ENCODE measurements at regions not wholly inside any gene's neighbourhood (a gene's known extent, or its start where the extent isn't known, plus 50 kb on each side); places are given as distances from the start of the nearest gene placed in this dataset.

DNA sequence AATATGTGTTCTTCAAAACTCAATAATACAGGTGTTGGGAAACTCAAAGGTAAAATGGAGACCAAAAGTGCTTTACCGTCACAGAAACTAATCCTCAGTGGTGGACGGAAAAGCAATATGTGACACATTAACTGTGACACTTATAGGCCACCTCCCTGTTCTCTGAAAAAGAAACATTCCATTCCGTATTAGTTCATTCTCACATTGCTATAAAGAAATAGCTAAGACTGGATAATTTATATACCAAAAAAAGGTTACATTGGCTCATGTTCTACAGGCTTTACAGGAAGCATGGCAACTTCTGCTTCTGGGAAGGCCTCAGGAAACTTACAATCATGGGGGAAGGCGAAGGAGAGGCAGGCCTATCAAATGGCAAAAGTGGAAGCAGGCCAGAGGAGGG lies 435.3 kb upstream of the HTR2A start:
- Histone ChIP-seq H3K36me3 (ENCODE audit: insufficient read depth, low read length) (no peaks in the 10 kb centered on the region), H3K27ac (ENCODE audit: low read depth, low read length) (no peak overlapping the region), H3K4me3 (ENCODE audit: low read length) (no peak overlapping the region), H3K9me3 (ENCODE audit: insufficient read depth, low read depth, low read length) (no peaks in the 10 kb centered on the region), H3K9ac (ENCODE audit: low read depth, low read length) (no peak overlapping the region), H3K27me3 (ENCODE audit: insufficient read depth, low read length) (no peaks in the 10 kb centered on the region), H3K4me1 (ENCODE audit: insufficient read depth, low read length) (no peaks in the 10 kb centered on the region)
- WGBS, result 95% methylated on average over 3 of the region's 4 CpGs

DNA sequence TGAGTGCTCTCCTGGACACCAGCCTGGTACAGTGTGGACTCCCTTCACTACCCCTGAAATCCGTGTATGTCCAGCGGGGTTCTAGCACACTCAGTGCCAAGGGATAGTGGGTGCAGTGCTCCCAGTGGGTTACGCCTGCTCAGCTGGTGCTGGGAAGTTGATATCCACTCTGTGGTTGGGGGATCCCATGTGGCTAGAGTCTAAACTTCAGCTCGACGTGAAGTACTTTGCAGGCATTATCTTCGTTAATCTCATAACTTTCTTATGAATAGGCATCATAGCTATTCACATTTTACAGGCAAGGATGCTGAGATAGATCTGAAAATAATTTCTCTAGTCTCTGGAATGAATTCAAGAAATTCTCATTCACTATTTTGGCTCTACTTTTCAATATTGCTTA lies 433.2 kb upstream of the HTR2A start:
- H3K4me1 ChIP-seq (ENCODE audit: insufficient read depth, low read length), result no peaks in the 10 kb centered on the region
- 94% methylated on average over 6 of the region's 6 CpGs for WGBS
- H3K27me3 ChIP-seq (ENCODE audit: insufficient read depth, low read length), result no peaks in the 10 kb centered on the region
- H3K9ac ChIP-seq (ENCODE audit: low read depth, low read length), result no peak overlapping the region
- no peak overlapping the region for H3K27ac ChIP-seq (ENCODE audit: low read depth, low read length)
- H3K4me3 ChIP-seq (ENCODE audit: low read length), result no peak overlapping the region
- H3K36me3 ChIP-seq (ENCODE audit: insufficient read depth, low read length), result no peaks in the 10 kb centered on the region
- H3K9me3 ChIP-seq (ENCODE audit: insufficient read depth, low read depth, low read length), result no peaks in the 10 kb centered on the region

DNA sequence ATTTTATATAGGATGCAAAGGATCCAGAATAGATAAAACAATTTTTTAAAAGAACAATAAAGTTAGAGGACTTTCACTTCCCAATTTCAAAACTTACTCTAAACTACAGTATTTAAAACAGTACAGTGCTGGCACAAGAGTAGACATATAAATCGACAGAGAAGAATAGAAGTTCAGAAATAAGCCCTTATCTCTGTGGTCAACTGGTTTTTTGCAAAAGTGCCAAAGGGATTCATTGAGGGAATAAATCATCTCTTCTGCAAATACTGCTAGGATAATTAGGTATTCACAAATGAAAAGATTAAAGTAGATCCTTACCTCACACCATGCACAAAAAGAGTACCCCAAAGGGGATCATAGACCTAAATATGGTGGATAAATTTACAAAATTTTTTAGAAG lies 431.0 kb upstream of the HTR2A start:
- 100% methylated on average over 1 of the region's 1 CpG for WGBS
- no peaks in the 10 kb centered on the region for H3K4me1 ChIP-seq (ENCODE audit: insufficient read depth, low read length)

DNA sequence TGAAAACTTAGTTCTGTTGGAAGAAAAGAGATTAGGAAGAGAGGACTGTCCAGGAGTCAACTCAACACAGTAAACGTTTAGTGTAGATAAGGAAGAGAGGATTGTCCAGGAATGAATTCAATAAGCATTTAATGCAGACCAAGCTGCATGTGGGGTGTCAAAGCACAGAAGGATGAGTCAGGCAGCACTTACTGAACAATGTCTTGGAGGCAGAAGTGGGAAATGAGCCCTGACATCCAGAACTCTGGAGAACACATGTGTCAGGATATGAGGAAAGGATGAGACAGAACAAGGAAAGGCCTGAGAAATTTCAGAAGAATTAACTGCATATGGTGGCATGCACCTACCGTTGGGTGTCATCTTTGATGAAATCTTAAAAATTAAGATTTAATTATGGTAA lies 429.2 kb upstream of the HTR2A start:
- no peak overlapping the region for H3K27ac ChIP-seq (ENCODE audit: low read depth, low read length)
- no peaks in the 10 kb centered on the region for H3K36me3 ChIP-seq (ENCODE audit: insufficient read depth, low read length)
- no peaks in the 10 kb centered on the region for H3K4me1 ChIP-seq (ENCODE audit: insufficient read depth, low read length)
- no peak overlapping the region for H3K9ac ChIP-seq (ENCODE audit: low read depth, low read length)
- H3K27me3 ChIP-seq (ENCODE audit: insufficient read depth, low read length), result no peaks in the 10 kb centered on the region
- no peak overlapping the region for H3K4me3 ChIP-seq (ENCODE audit: low read length)
- 92% methylated on average over 2 of the region's 2 CpGs for WGBS
- H3K9me3 ChIP-seq (ENCODE audit: insufficient read depth, low read depth, low read length), result no peaks in the 10 kb centered on the region

More for the DNA sequence above, 431.0 kb upstream of the HTR2A start:
- Histone ChIP-seq H3K4me3 (ENCODE audit: low read length) (no peak overlapping the region), H3K36me3 (ENCODE audit: insufficient read depth, low read length) (no peaks in the 10 kb centered on the region), H3K9ac (ENCODE audit: low read depth, low read length) (no peak overlapping the region), H3K9me3 (ENCODE audit: insufficient read depth, low read depth, low read length) (no peaks in the 10 kb centered on the region), H3K27me3 (ENCODE audit: insufficient read depth, low read length) (no peaks in the 10 kb centered on the region), H3K27ac (ENCODE audit: low read depth, low read length) (no peak overlapping the region)

DNA sequence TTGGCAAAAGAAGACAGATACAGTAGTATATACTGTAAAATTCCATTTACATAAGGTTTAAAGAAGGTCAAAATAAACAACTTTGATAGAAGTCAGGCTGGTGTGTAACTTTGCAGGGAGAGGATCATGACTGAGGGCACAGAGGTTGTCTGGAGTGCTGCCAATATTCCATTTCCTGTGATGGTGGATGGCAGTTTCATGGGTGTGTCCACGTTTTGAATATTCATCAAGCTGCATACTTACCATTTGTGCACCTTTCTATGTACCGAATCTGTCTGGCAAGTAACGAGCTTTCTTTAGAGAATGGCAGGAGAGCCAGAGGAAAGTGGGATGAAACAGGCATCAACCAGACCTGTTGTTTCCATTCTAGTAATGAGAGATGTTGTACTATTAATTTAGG lies 420.5 kb upstream of the HTR2A start:
- H3K27me3 ChIP-seq (ENCODE audit: insufficient read depth, low read length), result no peaks in the 10 kb centered on the region
- H3K4me1 ChIP-seq (ENCODE audit: insufficient read depth, low read length), result 0 out of 2 replicates have a peak, but pooled peaks cover 6% of the 10 kb centered on the region
- WGBS, result 83% methylated on average over 3 of the region's 3 CpGs
- H3K4me3 ChIP-seq (ENCODE audit: low read length), result no peak overlapping the region
- no peak overlapping the region for H3K27ac ChIP-seq (ENCODE audit: low read depth, low read length)
- no peak overlapping the region for H3K9ac ChIP-seq (ENCODE audit: low read depth, low read length)
- no peaks in the 10 kb centered on the region for H3K9me3 ChIP-seq (ENCODE audit: insufficient read depth, low read depth, low read length)
- H3K36me3 ChIP-seq (ENCODE audit: insufficient read depth, low read length), result no peaks in the 10 kb centered on the region

DNA sequence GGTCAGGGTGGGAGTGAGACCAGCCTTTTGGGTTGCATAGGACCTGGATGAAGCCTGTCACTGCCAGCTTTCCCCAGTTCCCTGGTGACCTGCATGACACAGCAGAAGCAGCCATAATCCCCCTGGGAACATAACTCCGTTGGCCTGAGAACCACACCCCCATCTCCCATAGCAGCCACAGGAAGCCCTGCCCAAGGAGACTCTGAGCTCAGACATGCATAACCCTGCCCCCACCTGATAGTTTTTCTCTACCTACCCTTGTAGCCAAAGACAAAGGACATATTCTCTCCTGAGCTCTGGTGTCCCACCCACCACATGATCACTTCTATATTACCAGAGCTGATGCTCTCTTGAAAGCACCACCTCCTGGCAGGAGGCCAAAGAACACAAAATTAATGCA lies 413.5 kb upstream of the HTR2A start:
- Histone ChIP-seq H3K9ac (ENCODE audit: low read depth, low read length) (no peak overlapping the region), H3K27ac (ENCODE audit: low read depth, low read length) (no peak overlapping the region)

DNA sequence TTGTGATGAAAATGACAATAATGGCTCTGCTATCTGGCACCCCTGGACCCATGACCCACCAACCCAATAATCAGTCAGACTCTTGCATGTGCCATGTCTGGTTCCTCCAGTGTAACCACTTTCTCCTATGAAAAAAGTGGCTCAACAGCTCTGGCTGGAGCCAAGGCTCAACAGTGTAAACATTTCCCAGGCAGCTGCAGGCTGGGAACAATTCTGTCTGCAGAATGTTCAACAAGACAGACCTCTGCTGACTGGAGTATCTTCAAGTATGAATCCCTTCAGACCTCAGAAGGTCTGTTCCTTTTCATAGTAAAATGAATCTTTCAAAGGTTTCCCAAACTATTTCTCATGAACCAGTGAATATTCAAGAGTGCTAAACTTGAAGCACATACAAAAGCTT lies 410.1 kb upstream of the HTR2A start:
- Histone ChIP-seq H3K36me3 (ENCODE audit: insufficient read depth, low read length) (no peaks in the 10 kb centered on the region), H3K4me1 (ENCODE audit: insufficient read depth, low read length) (no peaks in the 10 kb centered on the region), H3K27ac (ENCODE audit: low read depth, low read length) (no peak overlapping the region), H3K9me3 (ENCODE audit: insufficient read depth, low read depth, low read length) (0 out of 2 replicates have a peak, but pooled peaks cover 3% of the 10 kb centered on the region), H3K4me3 (ENCODE audit: low read length) (no peak overlapping the region), H3K9ac (ENCODE audit: low read depth, low read length) (no peak overlapping the region), H3K27me3 (ENCODE audit: insufficient read depth, low read length) (no peaks in the 10 kb centered on the region)

More for the DNA sequence above, 413.5 kb upstream of the HTR2A start:
- Histone ChIP-seq H3K4me1 (ENCODE audit: insufficient read depth, low read length) (no peaks in the 10 kb centered on the region), H3K36me3 (ENCODE audit: insufficient read depth, low read length) (no peaks in the 10 kb centered on the region), H3K4me3 (ENCODE audit: low read length) (no peak overlapping the region), H3K27me3 (ENCODE audit: insufficient read depth, low read length) (no peaks in the 10 kb centered on the region), H3K9me3 (ENCODE audit: insufficient read depth, low read depth, low read length) (0 out of 2 replicates have a peak, but pooled peaks cover 3% of the 10 kb centered on the region)
- WGBS, result 70% methylated on average over 1 of the region's 1 CpG

DNA sequence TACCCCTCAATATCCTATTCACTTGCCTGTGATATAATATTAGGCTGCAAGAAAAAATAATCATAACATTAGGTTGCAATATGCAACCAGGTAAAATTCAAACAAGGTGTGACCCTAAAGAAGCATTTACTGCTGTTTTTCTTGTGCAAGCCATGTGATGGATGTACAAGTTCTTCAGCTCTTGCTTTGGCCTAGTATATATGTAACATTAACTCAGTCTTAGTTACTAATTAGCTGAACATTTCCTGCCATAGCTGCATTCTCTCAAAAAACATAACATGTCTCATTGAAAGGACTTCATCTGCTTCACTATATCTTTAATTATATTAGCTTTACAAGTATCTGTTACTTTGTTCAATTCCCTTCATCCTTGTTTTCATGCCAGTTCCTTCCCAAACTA lies 406.8 kb upstream of the HTR2A start:
- no peaks in the 10 kb centered on the region for H3K9me3 ChIP-seq (ENCODE audit: insufficient read depth, low read depth, low read length)
- no peak overlapping the region for H3K9ac ChIP-seq (ENCODE audit: low read depth, low read length)
- H3K27me3 ChIP-seq (ENCODE audit: insufficient read depth, low read length), result no peaks in the 10 kb centered on the region
- H3K36me3 ChIP-seq (ENCODE audit: insufficient read depth, low read length), result no peaks in the 10 kb centered on the region
- no peak overlapping the region for H3K27ac ChIP-seq (ENCODE audit: low read depth, low read length)
- no peak overlapping the region for H3K4me3 ChIP-seq (ENCODE audit: low read length)
- no peaks in the 10 kb centered on the region for H3K4me1 ChIP-seq (ENCODE audit: insufficient read depth, low read length)

DNA sequence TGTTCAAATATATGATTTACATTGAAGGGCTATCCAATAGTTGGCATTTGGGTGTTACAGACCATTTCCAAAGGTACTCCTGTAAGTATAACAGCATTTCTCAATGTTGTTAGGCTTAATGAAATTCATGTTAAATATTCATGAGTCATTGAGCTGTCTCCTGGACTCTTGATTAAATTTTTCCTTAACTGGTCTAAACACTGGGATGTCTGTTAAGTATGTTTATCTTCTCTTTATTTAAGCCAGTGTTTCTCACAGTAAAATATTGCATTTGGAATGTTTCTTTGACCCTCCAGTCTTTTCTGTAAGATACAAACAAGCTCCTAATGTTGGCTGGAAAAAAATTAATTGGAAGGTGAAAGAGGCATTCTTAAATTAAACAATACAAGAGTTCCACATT lies 402.5 kb upstream of the HTR2A start:
- no peaks in the 10 kb centered on the region for H3K36me3 ChIP-seq (ENCODE audit: insufficient read depth, low read length)

DNA sequence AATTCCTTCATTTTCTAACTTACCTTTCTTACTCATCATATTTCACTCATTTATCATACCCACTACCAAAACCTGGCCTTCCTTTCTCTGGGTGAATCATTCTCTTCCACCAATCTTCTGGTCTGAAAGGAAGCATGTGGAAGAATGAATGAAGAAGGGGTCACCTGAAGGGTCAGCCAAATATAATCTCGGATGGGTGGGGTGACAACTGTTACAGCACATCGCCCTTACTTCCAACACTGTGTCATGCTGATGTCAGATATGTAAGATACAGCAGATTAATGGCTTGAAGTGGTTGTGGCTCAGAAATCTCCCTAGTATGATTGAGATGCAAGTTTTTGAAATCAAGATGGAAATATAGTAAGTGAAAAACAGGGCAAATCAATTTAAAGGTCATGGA lies 401.7 kb upstream of the HTR2A start:
- Histone ChIP-seq H3K9me3 (ENCODE audit: insufficient read depth, low read depth, low read length) (no peaks in the 10 kb centered on the region), H3K9ac (ENCODE audit: low read depth, low read length) (no peak overlapping the region), H3K27ac (ENCODE audit: low read depth, low read length) (no peak overlapping the region), H3K27me3 (ENCODE audit: insufficient read depth, low read length) (no peaks in the 10 kb centered on the region), H3K4me3 (ENCODE audit: low read length) (no peak overlapping the region), H3K4me1 (ENCODE audit: insufficient read depth, low read length) (no peaks in the 10 kb centered on the region), H3K36me3 (ENCODE audit: insufficient read depth, low read length) (no peaks in the 10 kb centered on the region)
- 89% methylated on average over 2 of the region's 2 CpGs for WGBS

More for the DNA sequence above, 402.5 kb upstream of the HTR2A start:
- Histone ChIP-seq H3K9ac (ENCODE audit: low read depth, low read length) (no peak overlapping the region), H3K4me3 (ENCODE audit: low read length) (no peak overlapping the region), H3K4me1 (ENCODE audit: insufficient read depth, low read length) (no peaks in the 10 kb centered on the region), H3K27me3 (ENCODE audit: insufficient read depth, low read length) (no peaks in the 10 kb centered on the region), H3K27ac (ENCODE audit: low read depth, low read length) (no peak overlapping the region), H3K9me3 (ENCODE audit: insufficient read depth, low read depth, low read length) (no peaks in the 10 kb centered on the region)

DNA sequence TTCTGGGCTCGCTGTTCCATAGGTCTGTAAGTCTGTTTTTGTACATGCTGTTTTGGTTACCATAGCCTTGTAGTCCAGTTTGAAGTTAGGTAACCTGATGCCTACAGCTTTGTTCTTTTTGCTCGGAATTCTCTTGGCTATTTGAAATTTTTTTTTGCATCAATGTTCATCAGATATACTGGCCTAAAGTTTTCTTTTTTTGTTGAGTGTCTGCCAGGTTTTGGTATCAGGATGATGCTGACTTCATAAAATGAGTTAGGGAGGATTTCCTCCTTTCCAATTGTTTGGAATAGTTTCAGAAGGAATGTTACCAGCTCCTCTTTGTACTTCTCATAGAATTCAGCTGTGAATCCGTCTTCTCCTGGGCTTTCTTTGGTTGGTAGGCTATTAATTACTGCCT lies 397.8 kb upstream of the HTR2A start:
- Histone ChIP-seq H3K4me1 (ENCODE audit: insufficient read depth, low read length) (no peaks in the 10 kb centered on the region), H3K27ac (ENCODE audit: low read depth, low read length) (no peak overlapping the region), H3K27me3 (ENCODE audit: insufficient read depth, low read length) (no peaks in the 10 kb centered on the region), H3K4me3 (ENCODE audit: low read length) (no peak overlapping the region), H3K36me3 (ENCODE audit: insufficient read depth, low read length) (no peaks in the 10 kb centered on the region), H3K9ac (ENCODE audit: low read depth, low read length) (no peak overlapping the region), H3K9me3 (ENCODE audit: insufficient read depth, low read depth, low read length) (no peaks in the 10 kb centered on the region)
- WGBS, result 97% methylated on average over 2 of the region's 3 CpGs

DNA sequence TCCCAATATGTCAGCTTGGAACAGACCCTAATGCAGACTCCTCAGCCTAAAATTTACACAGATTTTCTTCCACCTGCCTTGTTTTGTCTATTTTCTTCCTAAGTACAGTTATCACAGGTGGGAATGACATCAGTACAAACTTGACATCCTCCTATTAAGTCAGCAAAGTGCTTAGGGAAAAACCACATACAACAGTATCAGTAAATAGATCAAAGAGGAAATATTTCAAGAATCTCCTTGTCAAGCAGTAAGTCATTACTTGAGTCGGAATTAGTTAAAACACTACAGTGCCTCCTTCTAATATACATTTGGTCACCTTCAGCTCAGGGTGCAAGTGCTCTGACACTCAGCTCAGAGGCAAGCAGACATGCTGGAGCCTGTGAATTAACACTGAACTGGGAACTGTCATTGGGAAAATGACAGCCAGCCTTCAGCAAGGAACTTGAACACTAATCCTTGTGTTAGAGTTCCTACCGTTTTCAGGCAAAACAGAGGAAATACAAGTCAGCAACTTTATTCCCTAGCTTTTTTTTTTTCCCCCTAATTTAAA lies 394.3 kb upstream of the HTR2A start:
- Histone ChIP-seq H3K36me3 (ENCODE audit: insufficient read depth, low read length) (no peaks in the 10 kb centered on the region), H3K9me3 (ENCODE audit: insufficient read depth, low read depth, low read length) (no peaks in the 10 kb centered on the region), H3K9ac (ENCODE audit: low read depth, low read length) (no peak overlapping the region), H3K4me1 (ENCODE audit: insufficient read depth, low read length) (no peaks in the 10 kb centered on the region; the same call in 1 of the 2 replicates), H3K4me3 (ENCODE audit: low read length) (no peak overlapping the region), H3K27me3 (ENCODE audit: insufficient read depth, low read length) (no peaks in the 10 kb centered on the region), H3K27ac (ENCODE audit: low read depth, low read length) (no peak overlapping the region)
- 46% methylated on average over 2 of the region's 2 CpGs for WGBS
